IPS-20b (cell line): ENCODE measurements at regions not wholly inside any gene's neighbourhood (a gene's known extent, or its start where the extent isn't known, plus 50 kb on each side); places are given as distances from the start of the nearest gene placed in this dataset.
"Not testable (repeated sequence)": the region's sequence is repeated elsewhere in the genome, so short reads cannot be mapped to it uniquely, and the experiment has no call there.

Experiments
- H3K27ac ChIP-seq: one replicate; pipeline ENCODE4 v1.5.1; 2013; ENCODE audit warnings: low read length
- H3K27me3 ChIP-seq: 2 replicates; pipeline ENCODE4 v1.6.1; 2013; ENCODE audit warnings: mild to moderate bottlenecking, low read length, inconsistent platforms; ENCODE audit not compliant: insufficient read depth
- H3K36me3 ChIP-seq: 2 replicates; pipeline ENCODE4 v1.6.1; 2013; ENCODE audit warnings: low read depth, mild to moderate bottlenecking, inconsistent platforms, low read length, moderate library complexity; ENCODE audit not compliant: insufficient read depth
- H3K4me1 ChIP-seq: 2 replicates; pipeline ENCODE4 v1.6.1; 2013; ENCODE audit warnings: mild to moderate bottlenecking, control low read depth, inconsistent platforms, low read length, moderate library complexity; ENCODE audit not compliant: insufficient read depth
- H3K4me3 ChIP-seq: 2 replicates; pipeline ENCODE4 v1.5.1; 2013; ENCODE audit warnings: mild to moderate bottlenecking, low read length, inconsistent platforms
- H3K9ac ChIP-seq: 2 replicates; pipeline ENCODE4 v1.6.1; 2013; ENCODE audit warnings: low read depth, mild to moderate bottlenecking, inconsistent platforms, low read length, moderate library complexity
- H3K9me3 ChIP-seq: 2 replicates; pipeline ENCODE4 v1.6.1; 2013; ENCODE audit warnings: mild to moderate bottlenecking, low read depth, low read length, inconsistent platforms; ENCODE audit not compliant: insufficient read depth

- Histone ChIP-seq H3K36me3 (no peaks in the 10 kb centered on the region), H3K4me1 (no peaks in the 10 kb centered on the region), H3K27me3 (no peaks in the 10 kb centered on the region), H3K9me3 (no peaks in the 10 kb centered on the region), H3K4me3 (no peak overlapping the region), H3K9ac (no peak overlapping the region), H3K27ac (no peak overlapping the region)
Measured at GRCh38 chr16:60225541-60225940, 1491.4 kb upstream of the GOT2 start.

- Histone ChIP-seq H3K27ac (no peak overlapping the region), H3K36me3 (no peaks in the 10 kb centered on the region), H3K9ac (no peak overlapping the region), H3K27me3 (no peaks in the 10 kb centered on the region), H3K4me3 (no peak overlapping the region), H3K9me3 (peaks cover 4% of the 10 kb centered on the region), H3K4me1 (peaks cover 17% of the 10 kb centered on the region; the same call in 1 of the 2 replicates)
Measured at GRCh38 chr16:60217787-60218186, 1483.7 kb upstream of the GOT2 start.

- no peak overlapping the region for H3K4me3 ChIP-seq
- no peak overlapping the region for H3K27ac ChIP-seq
- no peaks in the 10 kb centered on the region for H3K9me3 ChIP-seq
- H3K27me3 ChIP-seq, result no peaks in the 10 kb centered on the region
- H3K36me3 ChIP-seq, result no peaks in the 10 kb centered on the region
- H3K4me1 ChIP-seq, result peaks cover 17% of the 10 kb centered on the region; the same call in 1 of the 2 replicates
- H3K9ac ChIP-seq, result no peak overlapping the region
Measured at GRCh38 chr16:60214311-60214710, 1480.2 kb upstream of the GOT2 start.

- H3K4me1 ChIP-seq, result peaks cover 15% of the 10 kb centered on the region; the same call in 1 of the 2 replicates
- no peaks in the 10 kb centered on the region for H3K36me3 ChIP-seq
- no peaks in the 10 kb centered on the region for H3K9me3 ChIP-seq
- no peak overlapping the region for H3K9ac ChIP-seq
- H3K4me3 ChIP-seq, result no peak overlapping the region
- H3K27ac ChIP-seq, result no peak overlapping the region
- no peaks in the 10 kb centered on the region for H3K27me3 ChIP-seq
Measured at GRCh38 chr16:60206516-60206915, 1472.4 kb upstream of the GOT2 start.

GRCh38 chr16:60204181-60204580 is 1470.1 kb upstream of the GOT2 start:
- Histone ChIP-seq H3K4me1 (peaks cover 22% of the 10 kb centered on the region; the same call in 1 of the 2 replicates), H3K9me3 (no peaks in the 10 kb centered on the region), H3K4me3 (no peak overlapping the region), H3K27me3 (no peaks in the 10 kb centered on the region), H3K9ac (no peak overlapping the region), H3K36me3 (no peaks in the 10 kb centered on the region), H3K27ac (no peak overlapping the region)

- Histone ChIP-seq H3K27ac (no peak overlapping the region), H3K9me3 (no peaks in the 10 kb centered on the region), H3K27me3 (no peaks in the 10 kb centered on the region), H3K4me1 (peaks cover 22% of the 10 kb centered on the region; the same call in 1 of the 2 replicates), H3K9ac (no peak overlapping the region), H3K36me3 (no peaks in the 10 kb centered on the region), H3K4me3 (no peak overlapping the region)
Measured at GRCh38 chr16:60203525-60204124, 1469.5 kb upstream of the GOT2 start.

GRCh38 chr16:60200729-60201128 is 1466.6 kb upstream of the GOT2 start:
- peaks cover 12% of the 10 kb centered on the region; the same call in 1 of the 2 replicates for H3K4me1 ChIP-seq
- H3K36me3 ChIP-seq, H3K27me3 ChIP-seq, H3K9ac ChIP-seq, H3K4me3 ChIP-seq, H3K9me3 ChIP-seq, H3K27ac ChIP-seq: not testable (repeated sequence)

- no peak overlapping the region for H3K4me3 ChIP-seq
- H3K27me3 ChIP-seq, result no peaks in the 10 kb centered on the region
- no peak overlapping the region for H3K27ac ChIP-seq
- no peak overlapping the region for H3K9ac ChIP-seq
- H3K36me3 ChIP-seq, result no peaks in the 10 kb centered on the region
- no peaks in the 10 kb centered on the region for H3K9me3 ChIP-seq
- peaks cover 12% of the 10 kb centered on the region; the same call in 1 of the 2 replicates for H3K4me1 ChIP-seq
Measured at GRCh38 chr16:60200161-60200560, 1466.0 kb upstream of the GOT2 start.

- H3K9ac ChIP-seq, result no peak overlapping the region
- H3K4me1 ChIP-seq, result peaks cover 9% of the 10 kb centered on the region; the same call in 1 of the 2 replicates
- no peak overlapping the region for H3K27ac ChIP-seq
- H3K27me3 ChIP-seq, result no peaks in the 10 kb centered on the region
- no peaks in the 10 kb centered on the region for H3K9me3 ChIP-seq
- H3K36me3 ChIP-seq, result no peaks in the 10 kb centered on the region
- no peak overlapping the region for H3K4me3 ChIP-seq
Measured at GRCh38 chr16:60199150-60199549, 1465.0 kb upstream of the GOT2 start.

GRCh38 chr16:60181536-60181935 is 1447.4 kb upstream of the GOT2 start:
- H3K4me3 ChIP-seq, result no peak overlapping the region
- H3K4me1 ChIP-seq, result no peaks in the 10 kb centered on the region; the same call in 1 of the 2 replicates
- H3K27ac ChIP-seq, result no peak overlapping the region
- no peaks in the 10 kb centered on the region for H3K27me3 ChIP-seq
- H3K9me3 ChIP-seq, result no peaks in the 10 kb centered on the region
- no peak overlapping the region for H3K9ac ChIP-seq
- no peaks in the 10 kb centered on the region for H3K36me3 ChIP-seq

- Histone ChIP-seq H3K9ac (no peak overlapping the region), H3K4me3 (no peak overlapping the region), H3K27me3 (no peaks in the 10 kb centered on the region), H3K36me3 (no peaks in the 10 kb centered on the region), H3K9me3 (no peaks in the 10 kb centered on the region), H3K4me1 (no peaks in the 10 kb centered on the region; the same call in 1 of the 2 replicates), H3K27ac (no peak overlapping the region)
Measured at GRCh38 chr16:60180609-60181008, 1446.5 kb upstream of the GOT2 start.

GRCh38 chr16:60170196-60170595 is 1436.1 kb upstream of the GOT2 start:
- H3K4me1 ChIP-seq, result no peaks in the 10 kb centered on the region
- H3K9me3 ChIP-seq, result no peaks in the 10 kb centered on the region

More at GRCh38 chr16:60170196-60170595, 1436.1 kb upstream of the GOT2 start:
- H3K4me3 ChIP-seq, result no peak overlapping the region
- H3K36me3 ChIP-seq, result no peaks in the 10 kb centered on the region
- H3K9ac ChIP-seq, result no peak overlapping the region
- H3K27ac ChIP-seq, result no peak overlapping the region
- no peaks in the 10 kb centered on the region for H3K27me3 ChIP-seq
